ENCODE measurements at regions not wholly inside any gene's neighbourhood (a gene's known extent, or its start where the extent isn't known, plus 50 kb on each side); places are given as distances from the start of the nearest gene placed in this dataset.

GRCh38 chr5:113823696-113824095 is 310.2 kb downstream of the YTHDC2 start:
- TF ChIP-seq POLR2A (IDR thresholded peaks at IDR 0.05) (no peak), CTCF (IDR thresholded peaks at IDR 0.05) (no peak), EP300 (IDR thresholded peaks at IDR 0.05) (no peak)

All from ovary (tissue), 3 donors.